ENCODE measurements at regions not wholly inside any gene's neighbourhood (a gene's known extent, or its start where the extent isn't known, plus 50 kb on each side); places are given as distances from the start of the nearest gene placed in this dataset.

DNA sequence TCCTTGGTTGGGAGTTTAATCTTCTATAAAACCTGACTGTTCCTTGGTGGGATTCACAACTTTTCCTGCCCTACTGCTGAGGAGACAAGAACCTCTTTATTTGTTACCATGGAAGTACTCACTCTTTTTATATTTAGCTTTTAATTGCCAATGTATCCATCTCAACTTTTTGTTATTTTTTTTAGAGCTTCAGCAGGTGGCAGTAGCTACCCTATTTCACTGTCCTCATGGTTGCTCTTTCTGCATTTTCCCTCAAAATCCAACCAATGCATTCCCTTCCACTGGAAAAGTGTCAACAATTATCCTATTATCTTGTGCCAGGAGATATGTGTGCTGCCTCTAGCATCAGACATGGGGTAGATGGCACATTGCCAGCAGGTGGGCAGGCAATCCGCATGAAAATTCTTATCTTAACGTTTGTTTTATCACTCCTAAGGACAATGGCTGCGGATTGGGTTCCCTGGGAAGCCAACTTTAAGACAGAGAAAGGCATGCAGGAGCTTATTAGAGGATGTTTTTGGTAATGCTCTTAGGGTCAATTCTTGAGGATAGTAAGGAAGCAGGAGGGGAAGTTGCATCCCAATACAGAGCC, 406.4 kb downstream of the SNAPC1 start:
- no peak for DNase-seq

DNA sequence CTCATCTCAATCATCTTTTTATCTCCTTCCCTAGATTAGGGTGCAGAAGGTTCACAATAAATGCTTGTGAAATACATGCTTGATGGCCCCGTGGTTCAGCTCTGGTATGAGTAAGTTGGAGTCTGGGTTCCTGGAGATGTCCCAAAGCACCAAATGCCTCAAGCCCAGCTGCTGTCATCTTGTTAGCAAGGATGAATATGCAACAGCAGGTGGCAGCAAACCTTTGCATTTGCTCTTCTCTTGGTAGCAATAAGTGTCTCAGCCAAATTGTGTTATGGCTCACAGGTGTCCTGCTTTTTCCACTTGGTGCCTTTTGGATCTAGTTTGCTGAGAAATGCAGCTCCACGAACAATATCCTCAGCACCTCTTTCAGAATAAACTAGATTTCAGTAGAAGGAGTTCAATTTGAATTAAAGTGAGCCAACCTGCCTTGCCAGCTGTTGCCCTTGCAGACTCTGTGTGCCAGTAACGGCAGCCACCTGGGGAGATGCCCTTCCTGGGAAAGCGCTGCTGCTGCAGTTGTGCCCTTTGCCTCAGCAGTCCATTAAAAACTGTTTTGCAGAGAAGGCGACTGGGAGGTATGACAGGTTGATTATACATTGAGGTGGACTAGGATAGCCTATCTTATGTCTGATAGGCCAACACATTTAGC, 417.3 kb downstream of the SNAPC1 start:
- DNase-seq, result peak; percentile 5

DNA sequence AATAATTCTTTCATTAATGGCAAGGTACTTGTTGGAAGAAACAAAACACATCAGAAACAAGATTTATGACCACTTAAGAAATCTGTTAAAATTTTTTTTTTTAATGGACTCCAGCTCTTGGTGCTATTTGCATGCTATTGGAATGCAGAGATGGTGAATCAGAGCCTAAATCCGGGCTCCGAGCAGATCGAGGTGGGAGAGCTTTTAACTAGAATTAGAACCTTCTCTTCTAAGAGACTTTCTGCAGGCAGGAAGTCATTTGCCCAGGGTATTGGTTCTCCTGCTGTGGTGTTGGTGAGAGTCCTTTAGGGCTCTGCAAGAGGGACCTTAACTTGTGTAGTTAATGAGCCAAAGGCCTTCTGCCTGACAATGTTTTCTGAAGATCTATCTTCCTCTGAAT, 419.4 kb downstream of the SNAPC1 start:
- no peak for DNase-seq

DNA sequence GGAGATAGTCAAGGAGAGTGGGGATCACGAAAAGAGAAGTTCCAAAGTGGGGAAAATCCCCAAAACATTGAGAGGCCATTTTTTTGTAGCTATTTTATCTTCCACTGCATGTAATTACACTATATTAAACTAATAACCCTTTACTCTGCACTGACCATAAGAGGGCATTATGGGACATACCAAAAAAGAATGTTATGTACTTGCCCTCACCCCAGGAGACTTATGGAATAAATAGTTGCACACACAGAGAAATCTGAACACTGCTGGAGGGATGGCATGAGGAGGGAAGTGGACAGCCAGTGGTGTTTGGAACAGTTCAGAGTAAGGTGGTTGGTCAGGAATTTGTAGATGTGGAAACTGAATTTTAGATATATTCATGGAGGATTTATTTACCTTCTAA, 422.9 kb downstream of the SNAPC1 start:
- DNase-seq, result no peak

DNA sequence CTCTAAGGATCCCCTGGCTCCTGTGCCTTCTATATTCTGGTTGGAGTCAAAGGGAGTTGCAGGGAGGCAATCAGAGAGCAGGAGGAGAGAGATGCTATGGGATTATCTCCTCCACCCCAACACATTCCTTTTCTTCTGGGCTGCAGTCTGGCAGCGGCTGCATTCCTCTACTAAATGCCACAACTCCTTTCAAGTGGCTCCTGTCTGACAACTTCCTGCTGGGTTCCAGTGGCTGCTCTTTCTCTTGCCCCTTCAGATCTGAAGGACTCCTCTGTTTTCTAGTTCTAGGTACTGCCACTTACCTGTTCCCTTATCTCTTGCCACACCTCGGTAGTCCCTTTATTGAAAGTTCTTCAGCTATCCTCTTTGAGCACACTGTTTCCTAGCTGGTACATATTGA, 425.0 kb downstream of the SNAPC1 start:
- DNase-seq, result no peak

DNA sequence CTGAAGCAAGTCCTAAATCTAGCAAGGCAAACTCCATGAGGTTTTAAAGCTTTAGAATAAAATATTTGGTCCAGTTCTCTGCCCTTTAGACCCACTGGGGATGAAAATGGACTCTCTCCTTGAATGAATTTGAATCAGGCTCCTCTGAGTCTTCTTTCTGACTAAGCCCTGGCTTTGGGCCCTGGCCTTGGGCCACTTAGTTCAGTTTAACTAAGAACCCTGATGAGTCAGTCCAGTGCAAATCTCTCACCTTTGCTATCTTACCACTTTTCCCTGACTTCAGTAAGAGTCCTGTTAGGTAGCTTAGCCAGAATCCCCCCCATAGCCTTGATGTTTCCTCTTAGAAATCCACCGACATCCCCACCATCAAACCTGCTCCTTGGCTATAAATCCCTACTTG, 427.5 kb downstream of the SNAPC1 start:
- DNase-seq, result no peak

DNA sequence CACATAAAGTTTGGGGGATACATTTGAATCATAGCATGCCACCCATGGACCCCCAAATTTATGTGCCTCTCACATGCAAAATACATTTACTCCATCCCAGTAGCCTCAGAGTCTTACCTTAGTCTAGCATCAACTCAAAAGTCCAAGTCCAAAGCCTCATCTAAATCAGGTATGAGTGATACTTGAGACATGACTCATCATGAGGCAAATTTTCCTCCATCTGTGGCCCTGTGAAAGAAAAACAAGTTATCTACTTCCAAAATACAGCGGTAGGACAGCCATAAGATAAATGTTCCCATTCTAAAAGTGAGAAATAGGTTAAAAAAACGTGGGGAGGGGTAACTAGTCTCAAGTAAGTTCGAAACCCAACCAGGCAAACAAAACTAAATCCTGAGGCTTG, 444.2 kb downstream of the SNAPC1 start:
- no peak for DNase-seq

DNA sequence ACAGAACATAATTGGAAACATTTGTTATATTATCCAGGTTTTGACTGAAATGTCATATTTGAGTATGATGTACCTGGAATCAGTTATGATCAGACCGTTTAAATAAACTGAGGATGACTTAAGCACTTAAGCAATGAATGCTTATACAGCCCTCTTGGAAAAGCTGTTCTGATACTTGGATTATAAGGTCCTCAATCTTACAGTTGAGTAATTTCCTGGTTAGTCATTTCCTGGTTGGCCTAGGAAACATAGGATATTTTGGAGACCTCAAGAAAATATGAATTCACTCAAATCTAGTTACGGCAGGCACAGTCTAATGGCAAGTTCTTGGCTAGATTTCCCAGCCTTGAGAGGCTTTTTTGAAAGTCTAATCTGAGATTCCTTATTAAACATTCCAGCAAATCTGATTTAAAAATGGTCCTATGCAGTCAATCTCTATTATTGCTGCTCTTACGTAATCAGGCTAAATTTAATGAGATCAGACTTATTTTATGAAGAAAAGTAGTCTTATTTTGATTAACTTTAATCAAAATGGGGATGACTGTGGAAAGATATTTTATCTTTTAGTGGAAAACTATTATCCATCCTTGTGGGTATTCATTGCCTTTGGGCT, 447.2 kb downstream of the SNAPC1 start:
- DNase-seq, result no peak

DNA sequence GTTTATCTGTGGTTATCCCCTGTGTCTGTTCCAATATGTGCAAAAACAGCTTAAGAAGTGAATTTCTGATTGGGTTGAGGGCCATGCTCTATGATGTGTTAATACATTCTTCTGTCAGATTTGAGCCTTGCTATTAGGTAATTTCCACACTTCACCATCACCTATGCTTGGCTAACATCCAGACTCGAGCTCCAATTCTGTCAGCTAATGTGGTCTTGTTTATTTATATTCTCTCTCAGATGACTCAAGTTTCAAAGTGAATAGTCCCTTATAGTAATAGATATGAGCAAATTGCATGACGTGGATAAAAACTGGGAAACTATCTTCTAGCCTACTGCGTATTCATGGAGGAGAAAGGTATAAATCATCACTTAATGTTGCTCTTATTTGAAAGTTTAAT, 451.3 kb downstream of the SNAPC1 start:
- no peak for DNase-seq

DNA sequence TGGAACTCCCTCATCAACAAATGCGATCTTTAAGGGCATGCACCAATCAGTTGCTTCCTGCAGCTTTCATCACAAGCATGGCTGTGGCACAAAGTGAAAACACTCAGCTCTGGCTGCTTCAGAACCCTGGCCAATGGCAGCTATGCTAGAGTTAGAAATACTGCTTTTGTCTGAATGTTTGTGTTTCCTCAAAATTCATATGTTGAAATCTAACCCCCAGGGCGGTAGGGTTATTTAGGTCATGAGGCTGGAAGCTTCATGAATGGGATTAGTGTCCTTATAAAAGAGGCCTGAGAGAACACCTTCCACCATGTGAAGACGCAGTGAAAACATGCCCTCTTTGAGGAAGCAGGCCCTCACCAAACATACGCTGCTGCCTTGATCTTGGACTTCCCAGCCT, 453.9 kb downstream of the SNAPC1 start:
- no peak for DNase-seq

DNA sequence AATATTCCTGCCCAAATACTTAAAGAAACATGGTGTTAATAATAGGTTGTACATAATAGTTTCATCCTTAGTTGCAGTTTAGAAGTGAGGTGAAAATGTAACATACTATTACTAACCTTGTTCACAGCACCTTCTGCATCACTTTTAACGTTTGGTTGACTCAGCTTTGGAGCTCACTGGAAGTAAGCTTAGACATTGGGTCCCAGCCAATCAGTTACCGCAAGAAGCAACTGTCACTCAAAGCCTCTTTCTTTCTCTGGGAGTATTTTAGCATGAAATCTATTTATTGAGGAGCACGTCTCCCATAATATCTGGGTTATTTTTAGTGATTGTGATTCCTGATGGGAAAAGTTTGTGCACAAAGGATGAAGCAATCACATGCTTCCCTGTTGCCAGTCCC, 472.6 kb downstream of the SNAPC1 start:
- no peak for DNase-seq

DNA sequence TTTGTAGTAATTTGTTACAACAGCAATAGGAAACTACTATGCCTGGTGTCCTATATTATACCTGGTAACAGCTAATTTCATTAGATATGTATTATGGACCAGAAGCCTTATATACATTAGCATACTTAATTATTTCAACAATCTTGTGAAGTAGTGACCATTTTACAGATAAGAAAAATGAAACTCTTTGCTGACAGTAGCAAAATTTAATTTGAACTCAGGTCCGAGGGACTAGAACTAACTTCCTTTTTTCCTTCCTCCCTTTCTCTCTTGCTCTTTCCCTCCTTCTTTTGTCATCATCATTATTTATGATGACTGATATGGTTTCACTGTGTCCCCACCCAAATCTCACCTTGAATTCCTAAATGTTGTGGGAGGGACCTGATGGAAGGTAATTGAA, 482.0 kb downstream of the SNAPC1 start:
- no peak for DNase-seq

DNA sequence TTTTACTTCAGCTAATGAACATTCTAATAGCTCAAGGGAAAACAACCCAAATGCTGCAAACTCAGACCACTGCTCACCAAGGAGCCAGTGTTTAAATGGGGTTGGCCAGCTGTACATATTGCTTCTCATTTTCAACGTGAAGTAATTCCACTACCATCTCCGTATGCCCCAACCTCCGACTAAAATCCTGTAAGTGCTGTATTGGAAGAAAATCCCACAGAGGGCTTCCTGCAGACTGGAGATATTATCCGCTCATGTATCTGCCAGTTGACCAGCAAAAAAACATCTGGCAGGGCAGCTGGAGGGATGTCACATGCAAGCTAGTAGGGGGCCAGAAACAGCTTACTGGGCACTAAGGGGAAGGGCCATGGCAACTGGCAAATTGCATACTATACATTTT, 485.0 kb downstream of the SNAPC1 start:
- DNase-seq, result no peak

DNA sequence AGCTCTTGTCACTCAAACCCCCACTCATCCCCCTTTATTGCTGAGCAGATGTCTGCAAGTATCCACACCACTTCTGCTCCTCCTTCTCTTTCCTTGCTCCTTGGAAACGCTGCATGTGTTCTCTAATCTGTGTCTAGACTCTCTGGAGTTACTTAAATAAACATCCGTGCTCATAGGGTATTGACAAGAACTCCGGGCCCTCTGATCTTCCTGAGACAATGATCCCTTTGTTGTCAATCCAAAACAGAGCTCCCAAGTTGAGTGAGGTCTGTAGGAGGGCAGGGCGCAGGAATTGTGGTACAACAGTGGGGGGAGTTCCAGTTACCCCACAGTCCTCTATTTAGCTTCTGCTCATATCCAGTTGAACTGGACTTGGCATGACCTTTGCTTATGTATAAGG, 489.0 kb downstream of the SNAPC1 start:
- no peak for DNase-seq

DNA sequence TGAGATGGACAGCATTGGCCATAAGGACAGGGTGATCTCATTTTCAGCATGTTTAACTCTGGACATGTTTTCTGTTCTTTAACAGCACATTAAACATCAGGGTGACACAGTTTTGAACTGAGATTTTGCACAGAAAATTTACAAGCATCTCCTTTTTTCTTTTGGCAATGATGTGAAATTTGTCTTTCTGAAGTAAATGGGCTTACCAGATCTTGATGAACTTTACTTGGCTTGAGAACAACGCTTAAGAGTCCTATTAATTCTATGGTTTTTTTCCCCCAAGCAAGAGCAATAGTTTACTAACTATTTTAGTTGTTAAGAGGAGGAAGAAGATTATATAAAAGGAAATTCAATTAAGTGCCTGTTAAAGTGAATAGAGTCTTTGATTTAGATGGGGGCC, 491.0 kb downstream of the SNAPC1 start:
- DNase-seq, result no peak

DNA sequence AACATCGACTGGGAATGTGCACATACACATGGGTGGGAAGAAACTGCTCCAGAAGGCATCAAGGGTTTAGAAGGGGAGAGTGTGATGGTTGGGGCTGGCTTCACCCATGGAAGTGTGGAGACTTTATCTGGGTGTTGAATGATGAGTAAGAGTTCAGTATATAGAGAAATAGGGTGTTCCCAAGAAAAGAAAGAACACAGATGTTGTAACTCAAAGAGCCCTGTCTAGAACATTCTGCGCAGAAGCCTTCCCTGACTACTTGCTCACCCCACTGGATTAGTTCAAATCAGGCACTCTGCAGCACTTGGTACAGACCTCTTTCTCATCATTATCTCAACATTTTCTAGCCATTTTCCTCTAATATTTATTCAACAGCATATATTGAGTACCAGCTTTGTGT, 491.7 kb downstream of the SNAPC1 start:
- no peak for DNase-seq

DNA sequence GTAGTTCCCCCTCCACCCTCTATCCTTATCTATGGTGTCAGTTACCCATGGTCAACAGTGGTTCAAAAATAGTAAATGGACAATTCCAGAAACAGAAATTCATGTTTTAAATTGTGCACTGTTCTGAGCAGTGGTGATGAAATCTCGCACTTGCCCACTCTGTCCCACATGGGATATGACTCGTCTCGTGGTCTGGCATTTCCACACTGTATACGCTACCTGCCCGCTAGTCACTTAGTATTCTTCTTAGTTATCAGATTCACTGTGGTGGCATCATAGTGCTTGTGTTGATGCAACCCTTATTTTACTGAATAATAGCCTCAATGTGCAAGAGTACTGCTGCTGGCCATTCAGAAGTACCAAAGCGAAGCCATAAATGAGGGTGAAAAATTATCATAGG, 507.0 kb downstream of the SNAPC1 start:
- no peak for DNase-seq

DNA sequence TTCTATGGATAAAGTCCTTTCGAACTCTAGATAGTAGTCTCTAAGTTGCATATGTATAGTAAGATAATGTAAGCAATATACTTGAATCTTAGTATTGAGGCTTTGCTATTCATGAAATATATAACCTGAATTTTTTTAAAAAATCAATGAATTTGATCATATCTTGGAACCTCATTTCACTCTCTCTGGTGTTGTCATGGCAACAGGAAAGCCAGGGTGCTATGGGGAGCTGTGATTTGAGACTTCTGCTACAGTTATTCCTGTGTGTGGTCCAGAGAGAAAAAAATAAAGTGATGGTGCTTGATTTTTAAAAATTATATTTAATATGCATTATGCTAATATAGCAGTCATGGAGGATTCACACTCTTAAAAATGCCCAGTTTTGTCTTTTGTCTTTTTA, 508.0 kb downstream of the SNAPC1 start:
- DNase-seq, result no peak

DNA sequence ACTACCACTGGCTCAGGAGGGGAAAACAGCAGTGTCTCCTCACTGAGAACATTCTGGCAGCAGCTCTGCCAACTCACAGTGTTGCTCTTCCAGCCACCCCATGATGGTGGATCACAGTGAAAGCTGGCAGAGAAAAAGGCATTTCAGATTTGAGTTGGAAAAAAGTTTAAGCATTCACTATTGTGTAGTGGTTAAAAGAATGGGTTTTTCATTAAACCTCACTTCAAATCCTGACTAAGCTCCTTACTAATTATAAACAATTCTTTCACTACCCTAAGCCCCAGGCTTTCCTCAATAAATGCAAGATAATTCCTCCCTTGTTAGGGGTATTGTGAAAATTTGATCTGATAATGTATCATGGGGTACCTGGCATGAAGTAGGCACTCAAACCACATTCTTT, 518.1 kb downstream of the SNAPC1 start:
- DNase-seq, result no peak

DNA sequence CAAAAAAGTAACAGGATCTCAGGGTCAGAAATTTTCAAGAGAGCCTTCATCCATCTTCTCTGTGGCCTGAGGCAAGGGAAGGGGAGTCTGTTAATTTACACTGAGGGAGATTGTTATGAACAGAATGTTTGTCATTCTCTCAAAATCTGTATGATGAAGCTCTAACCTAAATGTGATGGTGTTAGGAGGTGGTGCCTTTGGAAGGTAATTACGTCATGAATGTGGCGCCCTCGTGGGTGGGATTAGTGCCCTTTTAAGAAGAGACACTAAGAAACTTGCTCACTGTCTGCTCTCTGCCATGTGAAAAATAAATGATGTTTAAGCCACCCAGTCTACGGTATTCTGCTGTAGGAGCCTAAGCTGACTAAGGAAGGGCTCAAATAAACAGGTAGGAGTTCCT, 521.6 kb downstream of the SNAPC1 start:
- no peak for DNase-seq

DNA sequence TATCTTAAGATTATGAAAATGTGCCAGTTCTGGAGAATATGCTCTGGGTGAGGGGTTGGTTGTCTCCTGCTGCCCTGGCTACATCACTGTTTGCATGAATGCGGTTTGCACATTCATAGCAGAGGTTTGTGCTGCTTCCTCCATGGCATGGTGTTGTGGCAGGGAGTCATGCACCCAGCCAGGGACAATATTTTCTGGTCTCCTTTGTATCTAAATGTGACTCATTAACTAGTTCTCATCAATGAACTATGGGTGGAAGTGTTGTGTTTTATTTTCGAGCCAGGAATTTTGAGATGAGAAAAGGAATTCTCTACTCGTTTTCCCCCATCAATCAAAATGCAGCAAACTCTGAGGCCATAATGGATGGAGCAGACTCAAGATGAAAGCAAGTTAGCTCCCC, 527.3 kb downstream of the SNAPC1 start:
- no peak for DNase-seq

DNA sequence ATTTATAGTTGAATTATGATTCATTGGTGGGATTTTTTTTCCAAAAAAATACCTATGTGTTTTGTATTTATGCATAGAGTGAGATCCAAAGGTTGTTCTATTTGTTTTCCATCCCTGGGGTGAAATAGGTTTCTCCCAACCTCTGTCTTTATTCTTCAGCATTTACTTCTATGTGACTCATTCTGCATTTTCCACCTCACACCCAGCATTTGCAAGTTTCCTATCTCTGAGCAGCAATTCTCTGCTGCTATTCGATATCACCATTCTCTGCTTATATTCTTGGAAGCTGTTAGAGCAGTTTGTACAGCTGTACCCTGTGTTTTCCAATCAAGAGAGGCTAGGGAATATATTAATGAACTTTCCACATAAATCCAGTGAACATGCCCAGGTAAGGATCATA, 538.9 kb downstream of the SNAPC1 start:
- DNase-seq, result no peak

DNA sequence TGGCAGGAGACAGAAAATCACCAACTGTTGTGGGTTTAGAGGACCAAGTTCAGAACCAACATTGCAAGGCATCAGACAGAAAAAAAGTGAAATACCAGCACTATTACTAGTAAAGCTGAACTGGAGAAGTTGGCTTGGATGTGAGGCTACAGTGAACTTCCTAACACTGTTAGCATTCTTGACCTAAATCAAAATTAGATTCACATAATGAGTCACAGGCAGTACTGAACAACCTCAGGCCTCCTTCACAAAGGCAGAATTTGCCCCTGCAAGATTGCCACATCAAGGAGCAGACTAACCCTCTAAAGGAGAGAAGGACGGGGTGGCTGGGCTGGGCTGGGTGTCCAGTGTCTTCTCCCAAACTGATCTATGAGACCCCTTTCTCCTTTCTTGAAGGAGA, 539.7 kb downstream of the SNAPC1 start:
- DNase-seq, result no peak

DNA sequence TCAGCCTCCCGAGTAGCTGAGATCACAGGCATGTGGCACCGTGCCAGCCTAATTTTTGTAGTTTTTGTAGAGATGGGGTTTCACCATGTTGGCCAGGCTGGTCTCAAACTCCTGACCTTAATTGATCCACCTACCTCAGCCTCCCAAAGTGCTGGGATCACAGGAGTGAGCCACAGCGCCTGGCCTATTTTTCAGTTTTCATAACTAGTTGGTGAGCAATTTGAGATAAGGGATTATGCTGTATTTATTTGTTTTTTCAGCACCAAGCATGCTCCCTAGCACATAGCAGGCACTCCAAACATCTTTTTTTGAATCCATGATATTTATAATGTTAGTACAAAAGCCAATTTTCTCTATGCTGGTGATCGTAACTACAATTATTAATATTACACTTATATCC, 541.2 kb downstream of the SNAPC1 start:
- DNase-seq, result no peak

DNA sequence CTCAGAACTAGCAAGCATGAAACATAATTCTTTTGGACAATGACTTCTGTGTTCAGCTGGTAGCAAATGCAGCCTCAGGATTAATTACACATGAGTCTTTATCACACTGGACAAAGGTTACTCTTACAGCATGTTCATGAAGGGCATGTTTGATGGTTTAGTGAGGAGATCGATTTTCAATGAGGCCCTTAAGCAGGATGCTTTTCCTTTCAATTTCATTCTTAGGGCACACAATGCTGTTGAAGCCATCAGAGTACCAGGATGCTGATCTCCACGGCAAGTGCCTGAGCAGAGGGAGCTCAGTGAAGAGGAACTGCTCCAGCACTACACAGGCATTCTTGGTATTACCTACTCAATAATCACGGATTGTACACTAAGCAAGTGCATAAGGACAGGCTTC, 542.0 kb downstream of the SNAPC1 start:
- no peak for DNase-seq
